B cell (primary cell): ENCODE measurements at regions not wholly inside any gene's neighbourhood (a gene's known extent, or its start where the extent isn't known, plus 50 kb on each side); places are given as distances from the start of the nearest gene placed in this dataset.

Source experiments
- ATAC-seq: fragments of 200-7000 bp; cut with Tn5 transposase; one replicate; pipeline ENCODE4 v1.10.0; 2021; ENCODE audit warnings: low read depth, mild to moderate bottlenecking, moderate number of reproducible peaks, moderate library complexity
- CTCF ChIA-PET: fragments of 350-600 bp; sonication (Branson Sonifier 250); formaldehyde crosslinking; loops from one replicate; lab custom pipeline; 2021; ENCODE audit warnings: antibody characterized with exemption, inconsistent platforms; lab: Charles Lee
- POLR2A ChIA-PET: fragments of 350-600 bp; sonication (Branson Sonifier 250); formaldehyde crosslinking; loops from one replicate; lab custom pipeline; 2021; ENCODE audit warnings: antibody characterized with exemption; lab: Charles Lee
- DNase-seq: peaks from one replicate; pipeline ENCODE4 v3.0.0; 2013
- H2AFZ ChIP-seq: 2 replicates; pipeline ENCODE4 v1.6.1; 2012; ENCODE audit warnings: mild to moderate bottlenecking, low read depth, low read length; ENCODE audit not compliant: insufficient read depth, poor library complexity, severe bottlenecking
- H3K27ac ChIP-seq, 2 donors: 1 replicate in 1 of 2; 2 replicates in 1 of 2; pipeline ENCODE4 v1.5.1; 2012 to 2013; ENCODE audit warnings: low read length in 2 of 2, mild to moderate bottlenecking in 2 of 2, moderate library complexity in 1 of 2
- H3K27me3 ChIP-seq, 4 experiments: fragments of 200-600 bp in 1 of 4; sonication (generic) in 1 of 4; replicated peaks in 1 of 4; 1 replicate in 2 of 4; 2 replicates in 2 of 4; pipeline versions ENCODE4 v1.6.1 to v1.7.0; 2013 to 2016; ENCODE audit warnings: low read length in 3 of 4, mild to moderate bottlenecking in 2 of 4, mixed read lengths in 1 of 4, moderate library complexity in 1 of 4; ENCODE audit not compliant: insufficient read depth in 4 of 4, control insufficient read depth in 3 of 4; ENCODE audit errors: control extremely low read depth in 1 of 4
- H3K36me3 ChIP-seq, 2 experiments: replicated peaks in 1 of 2; 1 replicate in 1 of 2; 2 replicates in 1 of 2; pipeline versions ENCODE4 v1.6.1 to v1.7.1; 2013; ENCODE audit warnings: low read length in 1 of 2; ENCODE audit not compliant: insufficient read depth in 2 of 2, control insufficient read depth in 1 of 2; ENCODE audit errors: control extremely low read depth in 1 of 2, extremely low read depth in 1 of 2
- H3K4me1 ChIP-seq, 2 donors: fragments of 200-600 bp in 1 of 2; sonication (generic) in 1 of 2; 1 replicate in 1 of 2; 2 replicates in 1 of 2; pipeline versions ENCODE4 v1.5.1 to v1.6.1; 2013 to 2017; ENCODE audit warnings: low read length in 2 of 2; ENCODE audit not compliant: control insufficient read depth in 2 of 2, insufficient read depth in 2 of 2
- H3K4me2 ChIP-seq: replicated peaks from 2 replicates; pipeline ENCODE3; 2012; ENCODE audit warnings: mild to moderate bottlenecking, low read depth, low read length; ENCODE audit not compliant: poor library complexity, severe bottlenecking
- H3K4me3 ChIP-seq, 5 experiments: fragments of 200-600 bp in 1 of 5; sonication (generic) in 1 of 5; 1 replicate in 3 of 5; 2 replicates in 2 of 5; pipeline versions ENCODE4 v1.5.1 to v1.7.0; 2011 to 2016; ENCODE audit warnings: low read length in 4 of 5, mild to moderate bottlenecking in 4 of 5, low read depth in 2 of 5, control low read depth in 1 of 5, moderate library complexity in 1 of 5; ENCODE audit not compliant: insufficient read depth in 1 of 5; ENCODE audit errors: control extremely low read depth in 1 of 5, extremely low read depth in 1 of 5
- H3K79me2 ChIP-seq: fragments of 200-600 bp; sonication (generic); one replicate; pipeline ENCODE4 v1.6.0; 2016; ENCODE audit warnings: low read length; ENCODE audit not compliant: control insufficient read depth, insufficient read depth
- H3K9ac ChIP-seq: fragments of 200-600 bp; sonication (generic); 2 replicates; pipeline ENCODE4 v1.6.1; 2017; ENCODE audit warnings: mild to moderate bottlenecking, low read length, moderate library complexity
- H3K9me3 ChIP-seq, 3 donors: one replicate each; pipeline versions ENCODE4 v1.6.1 to v1.7.1; 2013; ENCODE audit warnings: low read length in 2 of 3; ENCODE audit not compliant: control insufficient read depth in 2 of 3, insufficient read depth in 1 of 3; ENCODE audit errors: control extremely low read depth in 1 of 3
- H4K20me1 ChIP-seq: 2 replicates; pipeline ENCODE4 v1.6.0; 2012; ENCODE audit warnings: mild to moderate bottlenecking, low read length; ENCODE audit not compliant: insufficient read depth, control insufficient read depth, poor library complexity, severe bottlenecking
- H3K27ac Mint-ChIP-seq: one replicate; pipeline ENCODE4 v1.8.0; 2021; ENCODE audit warnings: mixed read lengths
- H3K27me3 Mint-ChIP-seq: one replicate; pipeline ENCODE4 v1.8.0; 2021; ENCODE audit warnings: mixed read lengths
- H3K4me1 Mint-ChIP-seq: one replicate; pipeline ENCODE4 v1.8.0; 2021; ENCODE audit warnings: mixed read lengths
- H3K4me3 Mint-ChIP-seq: one replicate; pipeline ENCODE4 v1.8.0; 2021; ENCODE audit warnings: mixed read lengths
- H3K9me3 Mint-ChIP-seq: one replicate; pipeline ENCODE4 v1.8.0; 2022; ENCODE audit warnings: mixed read lengths; ENCODE audit not compliant: insufficient read depth
- CTCF ChIP-seq: fragments of 200-600 bp; IDR thresholded peaks from one replicate; pipeline ENCODE4 v1.8.0; 2022; ENCODE audit warnings: antibody characterized with exemption, mild to moderate bottlenecking
- EZH2 ChIP-seq: IDR thresholded peaks from 2 replicates; pipeline ENCODE4 v1.6.1; 2012; ENCODE audit warnings: borderline replicate concordance, low read depth, mild to moderate bottlenecking, moderate library complexity, low read length; ENCODE audit not compliant: insufficient read depth, poor library complexity, severe bottlenecking
- WGBS: methylation state at CpG from one replicate; pipeline ENCODE4 v1.1.5; 2013; ENCODE audit warnings: missing lambda C conversion rate; ENCODE audit not compliant: insufficient coverage; 5-methylcytosine and 5-hydroxymethylcytosine counted together
- intact Hi-C: fragments of 100-400 bp; cut with micrococcal nuclease; formaldehyde crosslinking; loops from one replicate; pipeline ENCODE4 v1.10.0; 2022

DNA sequence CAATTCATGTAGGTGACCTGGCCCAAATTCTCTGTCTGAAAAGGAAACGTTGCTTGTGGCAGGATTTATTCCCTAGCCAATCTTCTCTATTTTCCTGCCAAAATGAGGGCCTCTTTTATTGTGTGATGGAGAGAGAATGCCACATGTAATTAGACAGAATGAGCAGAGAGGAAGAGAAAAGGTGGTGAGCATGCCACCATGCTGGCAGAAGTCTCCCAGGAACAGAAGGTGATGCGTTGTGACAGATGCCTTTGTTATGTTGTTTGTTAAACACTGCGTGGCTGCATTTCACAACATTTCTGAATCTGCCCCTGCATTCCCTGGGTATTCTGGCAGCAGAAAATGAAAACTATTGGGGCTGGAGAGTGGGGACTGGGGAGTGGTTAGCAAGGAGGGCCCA is 577.6 kb downstream of the TLR4 start:
- no peaks in the 10 kb centered on the region for H3K27me3 Mint-ChIP-seq
- Histone ChIP-seq H3K27me3 (no peaks in the 10 kb centered on the region), H3K4me2 (no peak overlapping the region), H3K9me3 (no peaks in the 10 kb centered on the region), H2AFZ (no peak overlapping the region), H3K9ac (no peak overlapping the region), H3K36me3 (no peaks in the 10 kb centered on the region), H3K27ac (no peak overlapping the region), H3K4me3 (no peak overlapping the region), H4K20me1 (no peaks in the 10 kb centered on the region), H3K79me2 (no peaks in the 10 kb centered on the region), H3K4me1 (no peaks in the 10 kb centered on the region)
- CTCF ChIA-PET: no interaction called here
- H3K4me3 Mint-ChIP-seq: no peak overlapping the region
- no peak for TF ChIP-seq CTCF
- no peak for TF ChIP-seq EZH2
- 80% methylated on average over 1 of the region's 3 CpGs for WGBS
- H3K4me1 Mint-ChIP-seq: no peaks in the 10 kb centered on the region
- POLR2A ChIA-PET: no interaction called here
- ATAC-seq (no peak), DNase-seq (no peak)
- H3K9me3 Mint-ChIP-seq: no peaks in the 10 kb centered on the region
- H3K27ac Mint-ChIP-seq: no peak overlapping the region
- intact Hi-C loops: no loop called here

GRCh38 chr9:118283488-118283887 is 579.3 kb downstream of the TLR4 start:
- ATAC-seq (no peak), DNase-seq (no peak)
- H3K9me3 ChIP-seq: no peaks in the 10 kb centered on the region
- no peaks in the 10 kb centered on the region for H3K4me1 ChIP-seq
- H2AFZ ChIP-seq: no peak overlapping the region
- Mint-ChIP-seq H3K27ac (no peak overlapping the region), H3K27me3 (no peaks in the 10 kb centered on the region), H3K4me3 (no peak overlapping the region), H3K9me3 (no peaks in the 10 kb centered on the region), H3K4me1 (no peaks in the 10 kb centered on the region)
- no peaks in the 10 kb centered on the region for H3K79me2 ChIP-seq
- H3K4me3 ChIP-seq: no peak overlapping the region
- H3K27me3 ChIP-seq: no peaks in the 10 kb centered on the region
- H3K36me3 ChIP-seq: no peaks in the 10 kb centered on the region
- H3K4me2 ChIP-seq: no peak overlapping the region
- H3K9ac ChIP-seq: no peak overlapping the region
- CTCF ChIA-PET: no interaction called here
- TF ChIP-seq CTCF: no peak
- TF ChIP-seq EZH2: no peak
- intact Hi-C loops: no loop called here
- POLR2A ChIA-PET: no interaction called here
- H3K27ac ChIP-seq: no peak overlapping the region
- H4K20me1 ChIP-seq: no peaks in the 10 kb centered on the region
